Body of pancreas (tissue), 4 donors: ENCODE measurements at regions not wholly inside any gene's neighbourhood (a gene's known extent, or its start where the extent isn't known, plus 50 kb on each side); places are given as distances from the start of the nearest gene placed in this dataset.

Experiments used
- ATAC-seq: fragments of 150-250 bp; one replicate; pipeline ENCODE4 v1.9.1; 2016
- DNase-seq, 4 donors: peaks; one replicate each; pipeline ENCODE4 v3.0.0-alpha.2; 2019
- H3K27ac ChIP-seq, 4 donors: fragments of 200-600 bp; sonication (generic); 1 replicate in 3 of 4; 2 replicates in 1 of 4; pipeline versions ENCODE4 v1.5.1 to v1.6.1; 2016 to 2019; ENCODE audit warnings: mild to moderate bottlenecking in 1 of 4, mixed read lengths in 1 of 4, moderate library complexity in 1 of 4
- H3K27me3 ChIP-seq, 2 donors: fragments of 200-600 bp; sonication (generic); one replicate each; pipeline ENCODE4 v1.6.0; 2016; ENCODE audit warnings: mild to moderate bottlenecking in 1 of 2
- H3K36me3 ChIP-seq, 2 donors: fragments of 200-600 bp; sonication (generic); replicated peaks in 1 of 2; 2 replicates each; pipeline ENCODE4 v1.5.1; 2016; ENCODE audit warnings: low read depth in 2 of 2; ENCODE audit not compliant: insufficient read depth in 1 of 2
- H3K4me1 ChIP-seq: fragments of 200-600 bp; sonication (generic); one replicate; pipeline ENCODE4 v1.6.0; 2016
- H3K4me3 ChIP-seq, 2 donors: fragments of 200-600 bp; sonication (generic); 1 replicate in 1 of 2; 2 replicates in 1 of 2; pipeline ENCODE4 v1.5.1; 2016 to 2019
- H3K9me3 ChIP-seq, 3 donors: fragments of 200-600 bp; sonication (generic); 1 replicate in 2 of 3; 2 replicates in 1 of 3; pipeline ENCODE4 v1.5.1; 2016
- POLR2A ChIP-seq, 3 donors: fragments of 450-650 bp; IDR thresholded peaks; one replicate each; pipeline ENCODE4 v1.6.1; 2016; ENCODE audit warnings: antibody characterized with exemption in 3 of 3, mild to moderate bottlenecking in 2 of 3
- WGBS, 2 donors: methylation state at CpG; one replicate each; pipeline ENCODE4 v1.1.5; 2017; 5-methylcytosine and 5-hydroxymethylcytosine counted together
- intact Hi-C: fragments of 100-400 bp; cut with DNase I; formaldehyde crosslinking; loops from one replicate; pipeline ENCODE4 v1.15.1; 2023
- TF ChIP-seq, protein P1 (sequence below), 7 experiments: fragments of 450-650 bp in 4 of 7; fragments of 200-600 bp in 3 of 7; sonication (generic) in 3 of 7; IDR thresholded peaks; one replicate each; pipeline ENCODE4 v1.5.1; 2016 to 2019; ENCODE audit warnings: antibody characterized with exemption in 7 of 7

DNA sequence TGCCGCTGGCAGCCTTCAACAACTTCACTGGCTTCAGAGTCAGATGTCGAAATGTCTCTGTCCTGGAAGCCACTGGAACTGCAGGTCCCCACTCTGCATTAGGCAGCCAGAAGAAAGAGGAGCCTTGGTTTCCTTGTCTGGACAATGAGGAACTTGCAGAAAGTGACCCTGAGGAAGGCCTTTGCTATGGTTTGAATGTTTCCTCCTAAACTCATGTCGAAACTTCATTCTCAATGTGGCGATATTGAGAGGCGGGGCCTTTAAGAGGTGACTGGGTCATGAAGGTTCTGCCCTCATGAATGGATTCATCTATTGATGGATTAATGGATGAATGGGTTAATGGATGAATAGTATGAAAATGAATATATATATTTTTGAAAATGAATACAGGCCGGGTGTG is 61.6 kb upstream of the GPR26 start:
- TF ChIP-seq POLR2A (IDR thresholded peaks at IDR 0.05) = no peak
- TF ChIP-seq, protein P1, sequence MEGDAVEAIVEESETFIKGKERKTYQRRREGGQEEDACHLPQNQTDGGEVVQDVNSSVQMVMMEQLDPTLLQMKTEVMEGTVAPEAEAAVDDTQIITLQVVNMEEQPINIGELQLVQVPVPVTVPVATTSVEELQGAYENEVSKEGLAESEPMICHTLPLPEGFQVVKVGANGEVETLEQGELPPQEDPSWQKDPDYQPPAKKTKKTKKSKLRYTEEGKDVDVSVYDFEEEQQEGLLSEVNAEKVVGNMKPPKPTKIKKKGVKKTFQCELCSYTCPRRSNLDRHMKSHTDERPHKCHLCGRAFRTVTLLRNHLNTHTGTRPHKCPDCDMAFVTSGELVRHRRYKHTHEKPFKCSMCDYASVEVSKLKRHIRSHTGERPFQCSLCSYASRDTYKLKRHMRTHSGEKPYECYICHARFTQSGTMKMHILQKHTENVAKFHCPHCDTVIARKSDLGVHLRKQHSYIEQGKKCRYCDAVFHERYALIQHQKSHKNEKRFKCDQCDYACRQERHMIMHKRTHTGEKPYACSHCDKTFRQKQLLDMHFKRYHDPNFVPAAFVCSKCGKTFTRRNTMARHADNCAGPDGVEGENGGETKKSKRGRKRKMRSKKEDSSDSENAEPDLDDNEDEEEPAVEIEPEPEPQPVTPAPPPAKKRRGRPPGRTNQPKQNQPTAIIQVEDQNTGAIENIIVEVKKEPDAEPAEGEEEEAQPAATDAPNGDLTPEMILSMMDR (IDR thresholded peaks at IDR 0.05) = no peak
- Histone ChIP-seq H3K4me1 (no peaks in the 10 kb centered on the region), H3K4me3 (no peak overlapping the region), H3K27me3 (no peaks in the 10 kb centered on the region), H3K36me3 (no peaks in the 10 kb centered on the region), H3K27ac (no peak overlapping the region), H3K9me3 (peaks cover 0 to 3% (median 0%) of the 10 kb centered on the region in 3 donors)
- DNase-seq = no peak
- WGBS, 2 donors = 57% methylated on average over 6 of the region's 6 CpGs
- ATAC-seq = no peak
- intact Hi-C loops = no loop called here

DNA sequence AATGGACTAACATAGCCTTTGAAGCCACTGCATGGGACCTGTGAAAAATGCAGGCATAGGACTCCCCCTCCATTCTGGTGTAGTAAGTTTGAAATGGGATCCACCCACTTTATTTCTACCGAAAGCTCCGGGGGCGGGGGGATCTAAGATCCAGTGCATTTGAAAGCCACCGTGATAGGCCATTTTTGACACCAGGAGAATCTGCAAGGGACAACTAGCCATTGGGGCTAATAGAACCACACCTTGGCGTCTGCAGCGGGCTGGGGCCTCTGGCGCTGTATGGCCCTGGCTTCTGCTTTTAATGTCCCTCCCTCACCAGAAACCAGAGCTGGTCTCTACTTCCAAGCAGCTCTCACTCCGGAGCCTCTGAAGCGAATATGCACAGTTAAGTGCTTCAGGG is 60.1 kb upstream of the GPR26 start:
- no peak overlapping the region for H3K4me3 ChIP-seq
- peaks cover 0 to 3% (median 0%) of the 10 kb centered on the region in 3 donors for H3K9me3 ChIP-seq
- DNase-seq = no peak
- ATAC-seq = no peak
- 57 to 69% methylated on average over 8 to 9 of the region's 9 CpGs for WGBS, 2 donors
- TF ChIP-seq, protein P1 (IDR thresholded peaks at IDR 0.05) = no peak
- TF ChIP-seq POLR2A (IDR thresholded peaks at IDR 0.05) = no peak
- H3K36me3 ChIP-seq = no peaks in the 10 kb centered on the region
- H3K27me3 ChIP-seq = no peaks in the 10 kb centered on the region
- intact Hi-C loops = no loop called here
- no peak overlapping the region for H3K27ac ChIP-seq
- H3K4me1 ChIP-seq = no peaks in the 10 kb centered on the region

DNA sequence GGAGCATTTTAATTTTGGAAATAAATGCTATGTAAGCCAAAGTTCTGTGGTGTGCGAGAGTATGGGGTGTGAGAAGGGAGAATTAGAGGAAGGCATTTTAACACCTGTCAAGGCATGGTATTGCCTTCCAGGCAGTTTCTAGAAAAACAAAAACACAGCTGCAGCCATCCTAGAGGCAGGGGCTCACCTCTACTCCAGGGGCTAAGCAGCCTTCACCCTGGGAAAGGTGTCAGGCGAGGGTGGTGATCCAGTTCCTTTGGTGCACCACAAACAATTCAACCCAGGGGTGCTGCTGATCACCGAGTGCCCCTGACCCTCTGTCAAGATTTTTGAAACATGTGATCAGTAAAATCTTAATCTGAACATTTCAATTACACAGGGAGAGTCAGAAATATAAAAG is 59.2 kb upstream of the GPR26 start:
- H3K9me3 ChIP-seq = no peaks in the 10 kb centered on the region
- H3K4me3 ChIP-seq = no peak overlapping the region
- H3K27me3 ChIP-seq = no peaks in the 10 kb centered on the region
- H3K27ac ChIP-seq = no peak overlapping the region
- intact Hi-C loops = no loop called here
- no peak for ATAC-seq
- H3K4me1 ChIP-seq = no peaks in the 10 kb centered on the region
- WGBS, 2 donors = 13 to 29% methylated on average over 3 of the region's 3 CpGs
- TF ChIP-seq, protein P1 (IDR thresholded peaks at IDR 0.05) = no peak
- no peak for TF ChIP-seq POLR2A (IDR thresholded peaks at IDR 0.05)
- DNase-seq = no peak
- H3K36me3 ChIP-seq = no peaks in the 10 kb centered on the region

DNA sequence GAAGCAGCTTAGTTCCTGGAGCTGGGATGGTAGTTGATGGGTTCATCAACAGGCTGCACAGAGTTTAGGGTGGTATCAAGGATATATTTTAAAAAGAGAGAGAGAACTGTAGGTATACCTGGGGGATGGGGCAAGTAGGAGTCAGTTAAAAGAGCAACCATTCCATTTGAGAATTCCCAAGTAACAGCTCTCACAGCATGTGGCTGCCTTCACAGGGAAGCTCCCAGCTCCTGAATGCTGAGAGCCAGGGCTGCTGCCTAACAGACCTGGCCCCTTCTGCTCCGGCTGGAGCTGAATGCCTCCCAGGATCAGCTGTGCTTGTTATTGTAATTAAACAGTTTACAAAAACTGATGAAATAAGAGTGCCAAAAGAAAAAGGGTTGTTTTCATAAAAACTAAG is 58.8 kb upstream of the GPR26 start:
- no peak overlapping the region for H3K27ac ChIP-seq
- TF ChIP-seq, protein P1 (IDR thresholded peaks at IDR 0.05) = no peak
- TF ChIP-seq POLR2A (IDR thresholded peaks at IDR 0.05) = no peak
- intact Hi-C loops = no loop called here
- no peaks in the 10 kb centered on the region for H3K27me3 ChIP-seq
- H3K36me3 ChIP-seq = no peaks in the 10 kb centered on the region
- ATAC-seq (no peak), DNase-seq (no peak)
- H3K9me3 ChIP-seq = no peaks in the 10 kb centered on the region
- WGBS, 2 donors = 0 to 4% methylated on average over 1 of the region's 1 CpG
- H3K4me1 ChIP-seq = no peaks in the 10 kb centered on the region
- no peak overlapping the region for H3K4me3 ChIP-seq

DNA sequence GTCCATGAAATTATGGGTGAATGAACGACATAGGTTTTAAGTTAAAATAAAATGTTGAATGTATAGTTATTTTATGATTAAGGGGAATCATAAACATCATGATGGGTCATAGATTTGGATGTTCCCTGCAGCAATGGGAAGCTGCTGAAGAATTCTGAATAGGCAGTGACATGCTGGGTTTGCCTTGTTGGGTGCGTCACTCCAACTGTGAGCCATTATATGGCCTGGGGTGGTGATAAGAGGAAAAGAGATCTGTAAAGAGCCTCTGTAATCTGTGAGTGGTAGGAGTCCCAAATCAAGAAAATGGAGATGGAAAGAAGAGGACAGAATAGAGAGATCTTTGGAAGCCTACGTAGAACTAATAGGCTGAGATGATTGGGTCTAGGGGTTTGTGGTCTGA is 58.1 kb upstream of the GPR26 start:
- WGBS, 2 donors = 27 to 30% methylated on average over 3 of the region's 3 CpGs
- TF ChIP-seq, protein P1 (IDR thresholded peaks at IDR 0.05) = no peak
- no peak for TF ChIP-seq POLR2A (IDR thresholded peaks at IDR 0.05)
- ATAC-seq (no peak), DNase-seq (no peak)
- no peak overlapping the region for H3K27ac ChIP-seq
- no peak overlapping the region for H3K4me3 ChIP-seq
- no peaks in the 10 kb centered on the region for H3K27me3 ChIP-seq
- H3K36me3 ChIP-seq = no peaks in the 10 kb centered on the region
- H3K9me3 ChIP-seq = no peaks in the 10 kb centered on the region
- no peaks in the 10 kb centered on the region for H3K4me1 ChIP-seq
- intact Hi-C loops = no loop called here
